ENCODE measurements at regions not wholly inside any gene's neighbourhood (a gene's known extent, or its start where the extent isn't known, plus 50 kb on each side); places are given as distances from the start of the nearest gene placed in this dataset.

GRCh38 chr12:98185606-98186005, 329.8 kb upstream of the TMPO start:
- TF ChIP-seq CTCF (conservative IDR thresholded peaks at IDR 0.05; ENCODE audit: low read length) (no peak), EZH2phosphoT487 (IDR thresholded peaks at IDR 0.05; ENCODE audit: borderline replicate concordance, low read depth, low read length) (no peak)
